H1 (cell line): ENCODE measurements at regions not wholly inside any gene's neighbourhood (a gene's known extent, or its start where the extent isn't known, plus 50 kb on each side); places are given as distances from the start of the nearest gene placed in this dataset.

Experiments used
- KDM4A ChIP-seq: IDR thresholded peaks from one replicate; pipeline ENCODE4 v1.7.1; 2012; ENCODE audit warnings: low read depth, mild to moderate bottlenecking, moderate library complexity, low read length, inconsistent platforms; ENCODE audit not compliant: severe bottlenecking
- POU5F1 ChIP-seq: IDR thresholded peaks from 2 replicates; pipeline ENCODE4 v1.6.1; 2011; ENCODE audit warnings: low read depth, mild to moderate bottlenecking, low read length, moderate library complexity
- TEAD4 ChIP-seq: IDR thresholded peaks from 2 replicates; pipeline ENCODE4 v1.6.1; 2012; ENCODE audit warnings: low read depth, low read length, inconsistent platforms, mixed read lengths
- YY1 ChIP-seq: IDR thresholded peaks from 2 replicates; pipeline ENCODE4 v1.6.1; 2011; ENCODE audit warnings: low read depth, mild to moderate bottlenecking, low read length
- ZNF274 ChIP-seq: IDR thresholded peaks from 2 replicates; pipeline ENCODE4 v1.7.0; 2012; ENCODE audit warnings: low read length, borderline replicate concordance; ENCODE audit errors: extremely low read depth
- TF ChIP-seq, protein P1 (sequence below): IDR thresholded peaks from 2 replicates; pipeline ENCODE4 v1.6.1; 2012; ENCODE audit warnings: inconsistent platforms

DNA sequence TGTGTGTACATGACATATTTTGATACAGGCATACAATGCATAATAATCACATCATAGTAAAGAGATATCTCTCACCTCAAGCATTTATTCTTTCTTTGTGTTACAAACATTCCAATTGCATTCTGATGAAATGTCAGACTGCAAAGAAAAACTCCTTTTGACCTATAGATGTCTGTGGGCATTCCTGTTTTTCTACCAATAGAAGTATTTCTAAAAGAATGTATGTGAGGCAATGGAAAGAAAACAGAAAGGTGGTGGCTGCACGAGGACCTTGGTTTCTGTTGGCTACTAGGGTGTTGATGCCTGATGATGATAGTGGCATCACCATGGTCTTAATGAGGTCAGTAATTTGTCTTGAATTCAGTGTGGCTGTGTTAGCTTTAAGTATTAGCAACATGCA is 137.0 kb upstream of the ANO3 start (continued):
- TF ChIP-seq, protein P1, sequence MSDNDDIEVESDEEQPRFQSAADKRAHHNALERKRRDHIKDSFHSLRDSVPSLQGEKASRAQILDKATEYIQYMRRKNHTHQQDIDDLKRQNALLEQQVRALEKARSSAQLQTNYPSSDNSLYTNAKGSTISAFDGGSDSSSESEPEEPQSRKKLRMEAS: no peak
- TF ChIP-seq POU5F1 (no peak), YY1 (no peak), TEAD4 (no peak), KDM4A (no peak), ZNF274 (no peak)
